ENCODE measurements at regions not wholly inside any gene's neighbourhood (a gene's known extent, or its start where the extent isn't known, plus 50 kb on each side); places are given as distances from the start of the nearest gene placed in this dataset.

- Mint-ChIP-seq H3K9me3 (ENCODE audit: insufficient read depth) (no peaks in the 10 kb centered on the region), H3K4me3 (no peak overlapping the region), H3K27ac (no peak overlapping the region), H3K4me1 (no peaks in the 10 kb centered on the region), H3K27me3 (no peaks in the 10 kb centered on the region)
- Histone ChIP-seq H3K4me3 (ENCODE audit: control extremely low read depth in 1 of 5, extremely low read depth in 1 of 5, insufficient read depth in 1 of 5, low read depth in 2 of 5, low read length in 4 of 5) (no peak overlapping the region), H3K4me1 (ENCODE audit: control insufficient read depth in 2 of 2, insufficient read depth in 2 of 2, low read length in 2 of 2) (no peaks in the 10 kb centered on the region), H3K27me3 (replicated peaks in 1 of 4; ENCODE audit: control extremely low read depth in 1 of 4, control insufficient read depth in 3 of 4, insufficient read depth in 4 of 4, low read length in 3 of 4) (no peaks in the 10 kb centered on the region), H3K79me2 (ENCODE audit: control insufficient read depth, insufficient read depth, low read length) (no peaks in the 10 kb centered on the region), H3K27ac (ENCODE audit: low read length in 2 of 2) (no peak overlapping the region), H3K36me3 (replicated peaks in 1 of 2; ENCODE audit: control extremely low read depth in 1 of 2, control insufficient read depth in 1 of 2, extremely low read depth in 1 of 2, insufficient read depth in 2 of 2, low read length in 1 of 2) (no peaks in the 10 kb centered on the region), H2AFZ (ENCODE audit: insufficient read depth, low read depth, low read length, poor library complexity, severe bottlenecking) (no peak overlapping the region), H4K20me1 (ENCODE audit: control insufficient read depth, insufficient read depth, low read length, poor library complexity, severe bottlenecking) (no peaks in the 10 kb centered on the region), H3K9me3 (ENCODE audit: control extremely low read depth in 1 of 3, control insufficient read depth in 2 of 3, insufficient read depth in 1 of 3, low read length in 2 of 3) (no peaks in the 10 kb centered on the region), H3K9ac (ENCODE audit: low read length) (no peak overlapping the region), H3K4me2 (replicated peaks; ENCODE audit: low read depth, low read length, poor library complexity, severe bottlenecking) (no peak overlapping the region)
- ChIA-PET CTCF (no interaction called here), POLR2A (no interaction called here)
- ATAC-seq (ENCODE audit: low read depth) = no peak
- intact Hi-C loops (cut with micrococcal nuclease) = no loop called here
- DNase-seq = no peak
- WGBS (ENCODE audit: insufficient coverage) = no CpG with 5 or more reads among the region's 2 CpGs
- TF ChIP-seq EZH2 (IDR thresholded peaks at IDR 0.05; ENCODE audit: borderline replicate concordance, insufficient read depth, low read depth, low read length, poor library complexity, severe bottlenecking) = no peak
- TF ChIP-seq, protein P1, sequence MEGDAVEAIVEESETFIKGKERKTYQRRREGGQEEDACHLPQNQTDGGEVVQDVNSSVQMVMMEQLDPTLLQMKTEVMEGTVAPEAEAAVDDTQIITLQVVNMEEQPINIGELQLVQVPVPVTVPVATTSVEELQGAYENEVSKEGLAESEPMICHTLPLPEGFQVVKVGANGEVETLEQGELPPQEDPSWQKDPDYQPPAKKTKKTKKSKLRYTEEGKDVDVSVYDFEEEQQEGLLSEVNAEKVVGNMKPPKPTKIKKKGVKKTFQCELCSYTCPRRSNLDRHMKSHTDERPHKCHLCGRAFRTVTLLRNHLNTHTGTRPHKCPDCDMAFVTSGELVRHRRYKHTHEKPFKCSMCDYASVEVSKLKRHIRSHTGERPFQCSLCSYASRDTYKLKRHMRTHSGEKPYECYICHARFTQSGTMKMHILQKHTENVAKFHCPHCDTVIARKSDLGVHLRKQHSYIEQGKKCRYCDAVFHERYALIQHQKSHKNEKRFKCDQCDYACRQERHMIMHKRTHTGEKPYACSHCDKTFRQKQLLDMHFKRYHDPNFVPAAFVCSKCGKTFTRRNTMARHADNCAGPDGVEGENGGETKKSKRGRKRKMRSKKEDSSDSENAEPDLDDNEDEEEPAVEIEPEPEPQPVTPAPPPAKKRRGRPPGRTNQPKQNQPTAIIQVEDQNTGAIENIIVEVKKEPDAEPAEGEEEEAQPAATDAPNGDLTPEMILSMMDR (IDR thresholded peaks at IDR 0.05) = no peak
These were observed 529.5 kb upstream of the SEMA3D start for GRCh38 chr7:85716353-85716752.

GRCh38 chr7:85714951-85715350, 528.1 kb upstream of the SEMA3D start:
- Mint-ChIP-seq H3K9me3 (ENCODE audit: insufficient read depth) (no peaks in the 10 kb centered on the region), H3K27me3 (no peaks in the 10 kb centered on the region), H3K27ac (no peak overlapping the region), H3K4me1 (no peaks in the 10 kb centered on the region), H3K4me3 (no peak overlapping the region)
- CTCF ChIA-PET = no interaction called here
- Histone ChIP-seq H3K9ac (ENCODE audit: low read length) (no peak overlapping the region), H3K9me3 (ENCODE audit: control extremely low read depth in 1 of 3, control insufficient read depth in 2 of 3, insufficient read depth in 1 of 3, low read length in 2 of 3) (no peaks in the 10 kb centered on the region), H3K4me2 (replicated peaks; ENCODE audit: low read depth, low read length, poor library complexity, severe bottlenecking) (no peak overlapping the region), H2AFZ (ENCODE audit: insufficient read depth, low read depth, low read length, poor library complexity, severe bottlenecking) (no peak overlapping the region), H3K4me1 (ENCODE audit: control insufficient read depth in 2 of 2, insufficient read depth in 2 of 2, low read length in 2 of 2) (no peaks in the 10 kb centered on the region), H3K79me2 (ENCODE audit: control insufficient read depth, insufficient read depth, low read length) (no peaks in the 10 kb centered on the region), H4K20me1 (ENCODE audit: control insufficient read depth, insufficient read depth, low read length, poor library complexity, severe bottlenecking) (no peaks in the 10 kb centered on the region), H3K36me3 (replicated peaks in 1 of 2; ENCODE audit: control extremely low read depth in 1 of 2, control insufficient read depth in 1 of 2, extremely low read depth in 1 of 2, insufficient read depth in 2 of 2, low read length in 1 of 2) (no peaks in the 10 kb centered on the region), H3K4me3 (ENCODE audit: control extremely low read depth in 1 of 5, extremely low read depth in 1 of 5, insufficient read depth in 1 of 5, low read depth in 2 of 5, low read length in 4 of 5) (no peak overlapping the region), H3K27me3 (replicated peaks in 1 of 4; ENCODE audit: control extremely low read depth in 1 of 4, control insufficient read depth in 3 of 4, insufficient read depth in 4 of 4, low read length in 3 of 4) (no peaks in the 10 kb centered on the region), H3K27ac (ENCODE audit: low read length in 2 of 2) (no peak overlapping the region)
- intact Hi-C loops (cut with micrococcal nuclease) = no loop called here
- POLR2A ChIA-PET = no interaction called here
- ATAC-seq (ENCODE audit: low read depth) = no peak
- DNase-seq = no peak
- WGBS (ENCODE audit: insufficient coverage) = no CpG with 5 or more reads among the region's 2 CpGs
- TF ChIP-seq, protein P1 (IDR thresholded peaks at IDR 0.05) = no peak
- TF ChIP-seq EZH2 (IDR thresholded peaks at IDR 0.05; ENCODE audit: borderline replicate concordance, insufficient read depth, low read depth, low read length, poor library complexity, severe bottlenecking) = no peak
